ENCODE measurements at regions not wholly inside any gene's neighbourhood (a gene's known extent, or its start where the extent isn't known, plus 50 kb on each side); places are given as distances from the start of the nearest gene placed in this dataset.

DNA sequence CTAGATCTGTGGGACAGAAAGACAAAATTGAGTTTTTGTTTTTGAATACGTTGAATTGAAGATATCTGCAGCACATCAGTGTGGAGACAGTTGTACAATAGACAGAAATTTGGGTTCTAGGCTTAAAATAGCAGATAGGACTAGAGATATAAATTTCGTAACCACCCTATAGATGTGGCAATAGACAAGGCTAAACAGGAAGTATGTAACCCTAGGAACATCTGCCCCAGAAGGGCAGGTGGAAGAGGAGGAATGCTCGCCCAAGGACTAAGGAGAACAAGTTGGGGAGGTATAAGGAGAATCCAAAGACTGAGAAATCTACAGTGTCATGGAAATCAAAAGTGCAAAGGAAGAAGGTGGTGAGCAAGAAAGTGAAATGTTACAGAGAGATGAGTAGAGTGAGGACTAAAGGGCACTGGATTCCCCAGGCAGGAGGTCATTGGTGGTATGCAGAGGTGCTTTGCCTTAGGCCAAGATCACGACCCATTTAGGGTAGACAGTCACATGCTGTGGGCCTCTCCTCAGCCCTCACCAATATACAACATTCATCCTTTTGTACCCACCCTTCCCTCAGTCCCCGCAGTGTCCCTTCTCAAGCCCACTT is 109.1 kb upstream of the ELL2 start:
- no peak for DNase-seq (ENCODE audit: low spot score)

DNA sequence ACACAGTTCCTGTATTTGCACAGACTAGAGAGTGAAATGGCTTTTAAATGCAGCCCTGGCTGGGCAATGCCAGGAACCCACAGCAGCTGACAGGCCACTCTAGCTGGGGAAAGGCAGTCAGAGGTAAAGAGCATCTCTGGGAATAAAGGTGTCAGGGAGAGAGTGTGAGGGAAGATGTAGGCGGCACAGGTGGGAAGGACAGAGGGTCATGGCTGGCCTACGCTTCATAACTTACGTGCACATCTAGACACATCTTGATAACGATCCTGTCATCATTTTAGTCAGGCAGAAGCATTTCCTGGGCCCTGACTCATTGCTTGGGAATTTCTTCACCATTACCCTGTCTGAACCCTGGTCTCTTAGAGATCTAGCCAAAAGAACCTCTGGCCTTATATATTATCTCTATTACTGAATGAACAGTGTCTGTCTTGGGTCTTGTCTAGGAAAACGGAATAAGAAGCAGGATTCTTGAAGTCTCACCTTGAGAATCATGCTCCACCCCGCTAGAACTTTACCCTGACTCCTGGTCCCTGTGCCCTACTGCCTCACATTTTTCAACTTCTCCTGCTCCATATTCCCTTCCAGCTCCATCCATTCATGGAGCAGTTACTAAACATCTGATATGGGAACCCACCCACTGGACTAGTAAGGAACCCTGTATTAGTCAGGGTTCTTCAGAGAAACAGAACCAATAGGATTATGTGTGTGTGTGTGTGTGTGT is 106.4 kb upstream of the ELL2 start:
- no peak for DNase-seq (ENCODE audit: low spot score)

DNA sequence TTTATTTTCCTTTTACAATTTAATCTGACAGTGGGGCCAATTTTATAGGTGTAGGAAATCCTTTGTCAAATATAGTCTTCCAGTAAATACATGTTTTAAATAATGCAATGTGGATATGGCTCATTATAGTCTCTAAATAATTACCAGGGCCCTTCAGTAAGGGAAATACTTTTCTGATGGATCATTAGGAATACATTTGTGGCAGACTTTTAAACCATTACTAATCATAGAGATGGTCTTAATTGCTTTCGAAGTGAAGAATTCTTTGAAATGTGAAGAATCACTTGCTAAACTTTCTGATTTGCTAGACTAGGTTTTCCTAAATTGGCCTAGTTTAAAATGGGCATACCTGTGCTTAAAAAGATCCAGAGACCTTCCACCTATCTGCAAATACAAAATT is 105.6 kb upstream of the ELL2 start:
- DNase-seq (ENCODE audit: low spot score) = no peak

DNA sequence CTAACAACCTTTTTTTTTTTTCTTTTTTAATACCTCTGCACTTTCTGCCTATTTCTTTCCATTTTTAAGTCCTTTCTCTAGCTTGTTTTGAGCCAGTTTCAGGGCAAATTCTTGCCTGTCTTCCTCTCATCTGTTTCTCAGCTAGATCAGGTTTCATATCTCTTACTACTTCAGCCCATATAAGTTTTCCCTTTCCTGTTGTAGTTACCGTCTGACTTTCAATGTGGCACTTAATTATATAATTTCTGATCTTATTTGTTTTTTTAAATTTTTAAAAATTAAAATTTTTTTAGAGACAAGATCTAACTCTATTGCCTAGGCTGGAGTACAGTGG is 104.7 kb upstream of the ELL2 start:
- no peak for DNase-seq (ENCODE audit: low spot score)

DNA sequence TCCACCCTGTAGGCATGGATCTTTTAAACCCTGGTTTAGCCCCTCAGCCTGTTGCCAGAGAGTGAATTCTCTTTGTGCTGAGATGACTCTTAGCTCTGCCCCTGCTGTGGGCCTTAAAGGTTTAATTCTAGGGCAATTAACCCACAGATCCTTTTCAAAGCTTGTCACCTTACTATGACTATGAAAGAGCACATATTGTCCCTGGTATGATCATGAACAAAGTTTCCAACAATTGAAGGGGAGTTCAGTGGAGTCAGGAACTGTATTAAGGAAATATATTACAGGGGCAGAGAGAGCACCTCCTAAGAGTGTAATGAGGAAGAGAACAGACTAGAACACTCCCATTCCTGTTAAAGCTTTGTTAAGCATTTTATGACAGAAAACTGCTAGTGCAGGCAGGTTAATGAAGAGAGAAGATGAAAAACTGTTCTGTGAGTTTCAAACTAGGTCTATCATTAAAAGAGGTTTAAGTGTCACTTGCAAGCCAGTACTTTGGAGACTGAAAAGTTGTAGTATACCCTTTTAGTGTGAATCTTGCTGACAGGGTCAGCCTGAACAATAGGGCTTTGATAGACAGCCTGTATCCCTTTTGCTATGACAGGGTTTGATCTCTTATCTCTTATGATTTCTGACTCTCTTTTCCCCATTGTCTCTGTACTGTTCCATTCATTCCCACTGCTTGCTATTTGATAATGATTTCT is 104.2 kb upstream of the ELL2 start:
- DNase-seq (ENCODE audit: low spot score) = no peak

DNA sequence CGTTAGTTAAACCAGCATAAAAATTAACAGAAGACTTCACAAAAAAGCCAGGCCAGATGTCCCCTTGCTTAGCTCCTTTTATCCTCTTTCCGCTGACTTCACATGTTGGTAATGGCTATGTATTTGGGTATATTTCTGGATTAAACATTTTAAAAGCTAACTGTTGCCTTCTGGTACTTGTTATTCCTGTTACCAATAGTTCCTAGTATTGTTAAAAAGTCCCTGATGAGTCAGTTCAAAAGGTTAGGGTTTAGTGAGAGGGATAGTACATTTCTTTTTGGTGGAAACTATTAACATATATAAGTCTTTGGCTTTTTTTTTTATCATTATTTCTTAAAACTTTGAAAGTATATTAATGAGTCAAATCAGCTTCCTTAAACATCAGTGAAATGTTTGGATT is 103.2 kb upstream of the ELL2 start:
- no peak for DNase-seq (ENCODE audit: low spot score)

DNA sequence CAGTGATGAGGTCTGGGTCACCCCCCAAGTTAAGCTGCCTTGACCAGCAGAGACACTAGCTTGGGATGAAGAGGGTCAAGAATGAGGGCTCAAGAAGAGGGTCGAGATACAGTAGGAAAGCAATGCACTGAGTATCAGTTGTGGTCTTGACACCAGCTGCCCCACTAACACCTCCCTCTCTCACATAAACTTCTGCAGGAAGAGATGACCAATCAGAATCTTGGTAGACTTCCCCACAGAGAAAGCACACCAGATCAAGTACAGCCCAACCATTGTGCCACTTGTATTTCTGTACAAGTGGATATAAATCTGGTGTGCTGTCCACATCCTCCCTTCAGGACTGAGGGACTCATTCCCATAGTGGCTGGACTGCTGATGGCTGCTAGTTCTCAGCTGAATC is 101.2 kb upstream of the ELL2 start:
- no peak for DNase-seq (ENCODE audit: low spot score)

DNA sequence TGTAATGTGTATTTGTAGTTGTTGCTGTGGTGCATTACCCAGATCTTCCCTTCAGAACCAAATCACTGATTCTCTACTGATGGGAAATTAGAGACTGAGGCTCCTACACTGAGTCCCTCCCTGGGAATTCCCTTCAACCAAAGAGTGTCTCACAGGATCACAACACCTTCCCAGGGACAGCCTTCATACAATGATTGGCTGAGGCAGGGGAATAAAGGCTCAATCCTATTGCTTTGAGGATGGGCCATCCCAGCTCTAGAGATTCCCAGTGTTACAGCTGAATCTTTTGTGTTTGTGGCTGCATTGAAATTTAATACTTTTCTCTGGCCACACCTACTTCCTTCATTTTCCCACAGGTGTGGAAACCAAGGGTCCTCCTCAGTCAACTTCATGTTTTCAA is 96.4 kb upstream of the ELL2 start:
- no peak for DNase-seq (ENCODE audit: low spot score)

DNA sequence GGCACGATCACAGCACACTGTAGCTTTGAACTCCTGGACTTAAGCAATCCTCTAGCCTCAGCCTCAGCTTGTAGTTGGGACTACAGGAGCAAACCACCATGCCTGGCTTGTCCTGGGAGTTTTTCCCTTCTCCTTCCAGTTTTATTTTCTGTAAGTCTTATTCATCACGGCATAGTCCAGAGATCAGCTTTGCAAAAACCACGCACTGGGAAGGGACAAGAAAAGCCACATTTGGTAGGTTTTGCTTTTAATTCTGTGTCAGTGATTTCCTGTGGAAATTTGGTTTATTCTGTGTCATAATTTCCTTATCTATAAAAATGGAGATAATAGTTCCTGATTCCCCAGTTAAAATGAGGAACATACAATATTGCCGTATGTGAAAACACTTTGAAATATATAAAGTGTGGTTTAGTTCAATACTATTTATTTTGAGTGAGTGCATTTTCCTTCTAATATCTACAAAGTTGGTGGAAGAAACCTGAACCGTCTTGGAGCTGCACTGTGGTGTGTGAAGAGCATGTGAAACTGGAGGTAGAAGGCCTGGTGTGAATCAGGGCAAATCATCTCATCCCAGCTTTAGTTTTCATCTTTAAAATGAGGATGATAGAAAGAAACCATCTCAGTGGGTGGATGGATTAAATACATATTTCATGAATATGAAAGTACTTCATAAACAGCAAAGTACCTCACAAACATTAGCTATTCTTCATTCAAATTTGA is 92.8 kb upstream of the ELL2 start:
- DNase-seq (ENCODE audit: low spot score) = no peak

DNA sequence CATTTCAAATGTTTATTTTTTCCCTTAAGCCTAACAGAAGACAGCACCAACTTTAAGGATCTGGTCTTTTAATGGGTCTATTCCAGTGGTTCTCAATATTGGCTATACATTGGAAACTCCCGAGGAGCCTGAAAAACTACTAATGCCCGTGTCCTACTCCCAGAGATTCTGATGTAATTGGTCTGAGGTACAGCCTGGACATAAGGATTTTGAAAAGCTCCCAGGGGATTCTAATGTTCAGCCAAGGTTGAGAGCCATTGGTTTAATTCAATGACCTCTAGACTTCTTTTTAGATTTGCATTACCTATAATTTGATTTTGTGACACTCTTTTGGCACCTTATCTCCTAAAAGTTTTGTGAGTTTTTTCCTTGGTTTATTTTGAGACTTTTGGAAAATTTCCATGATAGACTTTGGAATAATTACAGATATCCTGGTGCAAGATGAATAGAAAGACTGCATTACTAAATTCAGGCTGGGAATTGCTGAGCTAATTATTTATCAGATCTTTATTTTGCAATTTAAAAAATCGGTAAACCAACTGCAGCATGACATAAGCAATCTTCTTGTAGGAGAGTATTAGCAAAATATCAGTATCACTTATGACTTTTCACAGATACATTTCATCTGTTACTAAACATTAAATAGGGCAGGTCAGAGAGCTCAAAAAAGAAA is 91.5 kb upstream of the ELL2 start:
- no peak for DNase-seq (ENCODE audit: low spot score)

DNA sequence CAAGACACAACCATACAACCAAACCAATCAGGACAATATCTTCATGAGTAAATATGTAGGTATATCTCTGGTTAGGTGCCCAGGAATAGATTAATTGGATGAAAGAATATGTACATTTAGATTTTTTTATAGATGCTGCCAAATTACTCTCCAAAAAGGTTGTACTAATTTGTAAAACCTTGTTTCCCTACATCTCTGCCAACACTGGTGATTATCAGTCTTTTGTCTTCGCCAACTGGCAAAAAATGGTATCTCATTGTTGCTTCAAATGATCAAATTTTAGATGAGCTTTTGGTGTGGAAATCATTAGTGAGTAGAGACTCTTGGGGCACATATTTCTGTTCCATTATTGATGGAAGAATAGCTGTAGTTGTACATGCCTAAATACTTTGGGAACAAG is 90.7 kb upstream of the ELL2 start:
- no peak for DNase-seq (ENCODE audit: low spot score)

DNA sequence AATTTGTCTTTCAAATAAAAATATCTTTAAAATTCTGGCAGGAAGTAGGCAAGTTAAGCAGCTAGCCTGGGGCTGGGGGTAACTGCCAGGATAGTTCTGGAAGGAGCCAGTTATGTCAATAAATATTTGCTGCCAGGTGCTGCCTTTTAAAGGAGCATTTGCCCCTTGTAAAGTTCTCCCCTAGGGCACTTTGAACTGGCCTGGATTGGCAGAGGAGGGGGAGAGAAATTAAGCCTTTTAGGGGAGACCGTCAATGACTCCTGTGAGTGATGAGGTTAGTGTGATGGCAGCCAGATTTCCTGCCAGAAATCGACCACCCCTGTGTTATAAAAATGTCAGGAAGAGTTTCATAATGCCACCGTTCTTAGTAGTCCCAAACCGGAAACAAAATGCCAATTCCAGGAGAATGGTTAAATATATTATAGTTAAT is 89.8 kb upstream of the ELL2 start:
- no peak for DNase-seq (ENCODE audit: low spot score)

DNA sequence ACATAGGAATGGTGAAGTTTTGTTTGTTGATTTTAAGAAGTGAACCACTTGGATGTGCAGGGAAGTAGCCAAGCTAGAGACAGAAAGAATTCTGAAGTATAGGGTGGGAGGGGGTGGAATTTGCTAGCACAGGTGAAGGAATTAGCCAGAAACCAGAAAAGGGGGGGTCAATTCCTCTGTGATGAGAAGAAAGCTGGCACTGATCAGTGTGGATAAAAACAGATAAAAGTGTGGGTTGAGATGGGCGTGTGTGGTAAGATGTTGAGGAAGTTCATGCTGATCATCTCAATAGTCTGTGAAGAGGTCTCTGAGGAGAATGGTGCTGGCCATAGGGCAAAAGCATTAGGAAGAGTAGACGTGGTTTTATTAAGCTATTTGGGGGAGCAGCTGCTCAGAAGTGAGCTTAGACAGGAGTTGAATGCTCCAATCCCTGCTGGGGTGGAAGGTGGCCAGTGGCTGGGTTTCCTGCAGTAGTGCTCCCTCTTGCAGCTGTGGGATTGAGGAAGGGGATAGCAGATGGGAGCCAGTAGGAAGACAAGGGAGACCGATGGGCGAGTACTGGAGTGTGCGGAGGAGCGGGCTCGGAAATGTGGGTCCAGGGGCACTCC is 88.7 kb upstream of the ELL2 start:
- no peak for DNase-seq (ENCODE audit: low spot score)

DNA sequence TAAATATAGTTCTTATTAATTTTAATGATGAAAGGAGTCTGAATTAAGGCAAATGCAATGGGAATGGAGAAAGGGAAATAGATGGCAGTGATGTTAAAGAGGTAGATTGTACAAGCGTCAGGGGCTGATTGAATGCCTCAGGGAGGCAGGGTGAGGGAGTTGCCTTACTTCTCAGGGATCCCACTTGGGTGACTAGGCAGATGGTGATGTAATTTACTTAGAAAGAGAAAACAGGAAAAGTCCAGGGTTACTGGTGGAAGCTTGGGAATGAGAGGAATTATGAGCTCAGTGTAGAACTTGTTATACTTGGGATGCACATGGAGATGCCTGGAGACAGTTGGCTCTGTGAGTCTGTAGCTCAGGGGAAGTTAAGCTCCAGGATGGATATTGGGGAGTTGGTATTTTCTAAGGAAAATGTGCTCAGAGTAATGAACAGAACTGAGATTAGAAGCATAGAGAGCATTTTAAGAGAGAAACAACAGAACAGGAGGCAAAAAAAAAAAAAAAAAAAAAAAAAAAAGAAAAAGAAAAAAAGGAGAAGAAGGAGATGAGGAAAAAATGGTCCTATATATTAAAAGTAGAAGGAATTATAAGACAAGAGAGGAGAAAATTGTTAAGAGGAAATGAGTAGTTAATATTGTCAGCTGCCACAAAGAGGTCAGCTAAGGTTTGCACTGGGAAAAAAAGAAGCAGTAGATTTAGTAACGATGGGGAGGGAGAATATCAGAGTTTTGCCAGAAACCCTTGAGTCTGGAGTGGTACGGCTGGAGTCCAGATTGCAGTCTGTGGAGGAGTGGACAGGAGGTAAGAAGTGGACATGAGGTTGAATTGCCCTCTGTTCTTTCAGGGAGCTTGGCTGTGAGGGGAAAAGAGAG is 88.0 kb upstream of the ELL2 start:
- no peak for DNase-seq (ENCODE audit: low spot score)

DNA sequence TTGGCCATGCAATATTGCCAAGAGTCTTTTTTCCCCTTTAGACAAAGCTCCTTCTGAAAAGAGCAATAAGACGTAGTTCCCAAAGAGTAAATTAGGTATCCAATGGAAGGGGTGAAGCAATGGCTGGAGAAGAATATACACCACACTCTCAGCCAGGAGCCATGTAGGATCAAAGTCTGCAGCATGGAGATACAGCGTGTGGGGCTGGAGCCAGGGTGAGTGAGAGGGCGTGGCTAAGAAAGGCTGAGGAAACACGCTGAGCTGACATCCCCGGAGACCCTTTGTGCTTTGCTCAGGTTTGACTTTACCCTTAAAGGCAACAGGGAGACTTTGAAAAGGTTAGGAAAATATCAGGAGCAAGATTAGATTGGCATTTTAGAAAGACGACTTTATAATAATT is 87.1 kb upstream of the ELL2 start:
- no peak for DNase-seq (ENCODE audit: low spot score)

DNA sequence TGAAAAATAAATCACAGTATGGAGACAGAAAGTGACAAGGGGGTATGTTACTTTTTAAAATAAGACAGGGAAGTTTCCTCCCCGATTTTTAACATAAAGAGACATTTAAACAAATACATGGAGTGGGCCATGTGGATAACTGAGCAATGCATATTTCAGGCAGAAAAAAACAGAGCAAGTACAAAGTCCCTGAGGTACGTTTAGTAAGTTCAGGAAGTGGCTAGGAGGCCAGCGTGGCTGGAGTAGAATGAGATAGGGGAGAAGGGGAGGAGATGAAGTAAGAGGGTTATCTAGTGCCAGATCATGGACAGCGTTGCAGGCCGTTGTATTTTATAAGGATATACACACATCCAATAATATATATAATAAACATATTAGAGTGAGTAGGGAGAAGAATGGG is 84.2 kb upstream of the ELL2 start:
- no peak for DNase-seq (ENCODE audit: low spot score)

DNA sequence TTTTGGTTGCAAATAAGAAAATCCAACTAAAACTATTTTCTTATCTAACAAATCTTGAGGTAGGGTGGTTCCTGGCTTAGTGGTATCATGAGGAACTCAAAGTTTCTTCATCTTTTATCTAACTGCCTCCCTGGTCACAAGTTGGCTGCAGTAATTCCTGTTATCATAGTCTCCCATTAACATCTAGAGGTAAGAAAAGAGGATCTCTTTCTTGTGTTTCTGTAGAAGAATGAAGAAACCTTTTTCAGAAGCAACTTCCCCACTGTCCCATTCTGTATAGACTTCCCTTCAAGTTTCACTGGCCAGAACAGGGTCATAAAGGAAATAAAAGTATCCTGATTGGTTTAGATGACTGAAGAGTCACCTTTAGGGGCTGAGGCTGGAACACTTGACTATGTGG is 81.8 kb upstream of the ELL2 start:
- DNase-seq (ENCODE audit: low spot score) = no peak

DNA sequence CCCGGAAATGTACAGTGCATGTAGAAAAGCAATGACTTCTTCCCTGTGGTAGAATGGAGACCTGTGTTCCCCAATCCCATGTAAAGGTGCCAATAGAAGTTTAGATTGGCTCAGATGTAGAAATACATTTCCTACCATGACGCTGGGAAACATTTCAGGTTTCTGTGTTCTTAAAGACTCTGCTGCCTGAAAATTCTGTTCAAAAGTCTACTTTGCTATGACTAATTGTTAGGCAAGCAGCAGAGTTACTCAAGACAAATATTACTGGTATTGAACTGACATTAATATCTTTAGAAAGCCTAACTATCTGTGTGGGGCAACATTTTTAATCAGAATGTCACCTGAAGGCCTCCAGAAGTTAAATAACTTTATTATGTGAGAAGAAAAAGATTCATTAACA is 75.5 kb upstream of the ELL2 start:
- DNase-seq (ENCODE audit: low spot score) = no peak

DNA sequence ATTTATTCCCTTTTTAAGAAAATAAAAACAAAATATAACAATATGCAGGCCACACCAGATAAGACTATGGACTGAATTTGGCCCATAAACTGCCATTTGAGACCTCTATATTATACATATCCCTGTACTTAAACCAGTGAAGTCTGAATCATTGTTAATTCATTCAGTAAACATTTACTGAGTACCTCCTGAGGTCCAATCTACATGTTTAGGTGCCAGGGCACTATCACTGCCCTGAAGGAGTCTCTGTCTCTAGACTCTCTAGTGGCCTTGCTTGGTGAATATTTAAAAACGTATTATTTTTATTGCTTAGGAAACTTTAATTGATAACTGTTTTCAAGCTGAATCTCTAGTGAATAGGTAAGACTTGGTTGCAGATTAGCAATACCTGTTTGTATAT is 74.7 kb upstream of the ELL2 start:
- DNase-seq (ENCODE audit: low spot score) = no peak

DNA sequence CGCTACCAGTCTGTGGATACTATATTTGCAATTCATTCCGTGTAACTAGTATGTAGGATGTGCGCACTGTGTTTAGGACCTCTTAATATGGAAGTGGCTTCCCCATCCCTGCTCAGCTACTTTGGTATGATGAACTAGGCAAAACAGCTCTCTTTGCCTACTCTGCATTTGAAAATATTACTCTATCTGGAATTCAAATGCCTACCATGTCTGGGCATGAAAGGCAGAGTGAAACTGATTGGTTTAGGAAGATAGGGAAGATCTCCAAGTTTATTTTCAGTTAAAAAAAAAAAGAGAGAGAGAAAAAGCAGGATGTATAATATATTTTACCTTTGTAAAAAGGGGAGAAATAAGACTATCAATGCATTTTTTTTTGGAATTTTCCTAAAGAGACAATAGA is 74.1 kb upstream of the ELL2 start:
- DNase-seq (ENCODE audit: low spot score) = no peak

DNA sequence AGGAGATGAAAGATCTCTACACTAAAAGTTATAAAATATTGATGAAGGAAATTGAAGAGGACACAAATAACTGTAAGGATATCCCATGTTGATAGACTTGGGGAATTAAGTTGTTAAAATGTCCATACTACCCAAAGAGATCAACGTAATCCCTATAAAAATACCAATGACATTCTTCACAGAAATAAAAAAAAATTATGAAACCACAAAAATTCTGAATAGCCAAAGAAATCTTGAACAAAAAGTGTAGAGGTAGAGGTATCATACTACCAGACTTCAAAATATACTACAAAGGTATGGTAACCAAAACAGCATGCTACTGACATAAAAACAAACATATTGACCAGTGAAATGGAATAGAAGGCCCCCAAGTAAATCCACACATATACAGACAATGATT is 71.5 kb upstream of the ELL2 start:
- no peak for DNase-seq (ENCODE audit: low spot score)

Data from pons (tissue), 1 donor.